Peyer's patch (tissue), 4 donors: ENCODE measurements at regions not wholly inside any gene's neighbourhood (a gene's known extent, or its start where the extent isn't known, plus 50 kb on each side); places are given as distances from the start of the nearest gene placed in this dataset.

Experiments used
- POLR2A ChIP-seq, 2 donors: fragments of 450-650 bp; IDR thresholded peaks; one replicate each; pipeline ENCODE4 v1.5.1; 2017; ENCODE audit warnings: antibody characterized with exemption in 2 of 2, mild to moderate bottlenecking in 2 of 2, moderate library complexity in 2 of 2
- TF ChIP-seq, protein P1 (sequence below), 6 experiments: fragments of 450-650 bp in 4 of 6; fragments of 200-600 bp in 2 of 6; sonication (generic) in 1 of 6; IDR thresholded peaks; one replicate each; pipeline ENCODE4 v1.5.1; 2017 to 2019; ENCODE audit warnings: antibody characterized with exemption in 6 of 6, mild to moderate bottlenecking in 3 of 6, moderate library complexity in 1 of 6

DNA sequence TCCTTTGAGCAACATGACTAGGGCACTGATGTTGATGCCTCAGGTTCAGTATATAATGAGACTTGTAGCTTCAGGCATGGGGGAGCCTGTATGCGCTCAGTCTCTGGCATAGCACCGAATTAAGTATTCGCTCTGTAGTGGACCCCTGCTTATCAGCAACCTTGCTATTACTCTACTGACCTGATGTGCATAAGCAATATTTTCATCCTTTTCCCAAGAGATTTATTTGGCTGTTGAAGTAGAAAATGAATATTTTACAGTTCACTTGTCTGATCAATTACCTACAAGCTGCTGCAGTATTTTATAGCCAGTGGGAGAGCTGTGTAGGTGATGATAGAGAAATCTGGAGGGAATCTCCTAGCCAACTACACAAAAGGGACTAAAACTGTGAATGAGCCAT lies 781.6 kb upstream of the PHF14 start:
- TF ChIP-seq, protein P1, sequence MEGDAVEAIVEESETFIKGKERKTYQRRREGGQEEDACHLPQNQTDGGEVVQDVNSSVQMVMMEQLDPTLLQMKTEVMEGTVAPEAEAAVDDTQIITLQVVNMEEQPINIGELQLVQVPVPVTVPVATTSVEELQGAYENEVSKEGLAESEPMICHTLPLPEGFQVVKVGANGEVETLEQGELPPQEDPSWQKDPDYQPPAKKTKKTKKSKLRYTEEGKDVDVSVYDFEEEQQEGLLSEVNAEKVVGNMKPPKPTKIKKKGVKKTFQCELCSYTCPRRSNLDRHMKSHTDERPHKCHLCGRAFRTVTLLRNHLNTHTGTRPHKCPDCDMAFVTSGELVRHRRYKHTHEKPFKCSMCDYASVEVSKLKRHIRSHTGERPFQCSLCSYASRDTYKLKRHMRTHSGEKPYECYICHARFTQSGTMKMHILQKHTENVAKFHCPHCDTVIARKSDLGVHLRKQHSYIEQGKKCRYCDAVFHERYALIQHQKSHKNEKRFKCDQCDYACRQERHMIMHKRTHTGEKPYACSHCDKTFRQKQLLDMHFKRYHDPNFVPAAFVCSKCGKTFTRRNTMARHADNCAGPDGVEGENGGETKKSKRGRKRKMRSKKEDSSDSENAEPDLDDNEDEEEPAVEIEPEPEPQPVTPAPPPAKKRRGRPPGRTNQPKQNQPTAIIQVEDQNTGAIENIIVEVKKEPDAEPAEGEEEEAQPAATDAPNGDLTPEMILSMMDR (IDR thresholded peaks at IDR 0.05) = no peak
- TF ChIP-seq POLR2A (IDR thresholded peaks at IDR 0.05) = no peak
